ENCODE measurements at regions not wholly inside any gene's neighbourhood (a gene's known extent, or its start where the extent isn't known, plus 50 kb on each side); places are given as distances from the start of the nearest gene placed in this dataset.

DNA sequence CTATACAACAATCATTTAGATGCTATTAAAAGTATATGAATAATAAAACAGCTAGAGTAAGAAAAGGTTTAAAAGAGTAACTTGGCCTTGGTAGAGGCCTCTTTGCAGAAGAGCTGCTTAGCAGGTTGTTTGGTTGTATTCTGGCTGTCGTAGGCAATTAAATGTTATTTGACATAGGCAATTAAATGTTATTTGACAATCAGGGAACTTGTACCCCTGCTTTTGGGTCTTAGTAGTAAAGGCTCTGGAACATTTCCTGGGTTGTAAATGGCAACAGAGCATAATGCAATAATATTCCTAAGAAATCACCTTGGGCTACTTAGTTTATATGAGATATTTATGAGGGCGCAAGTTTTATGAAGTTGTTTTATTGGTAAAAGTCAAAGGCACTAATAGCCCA lies 84.4 kb upstream of the SLC28A3 start:
- DNase-seq (ENCODE audit: insufficient read length, low spot score) (no peak), FAIRE-seq (no peak)
- TF ChIP-seq, protein P1, sequence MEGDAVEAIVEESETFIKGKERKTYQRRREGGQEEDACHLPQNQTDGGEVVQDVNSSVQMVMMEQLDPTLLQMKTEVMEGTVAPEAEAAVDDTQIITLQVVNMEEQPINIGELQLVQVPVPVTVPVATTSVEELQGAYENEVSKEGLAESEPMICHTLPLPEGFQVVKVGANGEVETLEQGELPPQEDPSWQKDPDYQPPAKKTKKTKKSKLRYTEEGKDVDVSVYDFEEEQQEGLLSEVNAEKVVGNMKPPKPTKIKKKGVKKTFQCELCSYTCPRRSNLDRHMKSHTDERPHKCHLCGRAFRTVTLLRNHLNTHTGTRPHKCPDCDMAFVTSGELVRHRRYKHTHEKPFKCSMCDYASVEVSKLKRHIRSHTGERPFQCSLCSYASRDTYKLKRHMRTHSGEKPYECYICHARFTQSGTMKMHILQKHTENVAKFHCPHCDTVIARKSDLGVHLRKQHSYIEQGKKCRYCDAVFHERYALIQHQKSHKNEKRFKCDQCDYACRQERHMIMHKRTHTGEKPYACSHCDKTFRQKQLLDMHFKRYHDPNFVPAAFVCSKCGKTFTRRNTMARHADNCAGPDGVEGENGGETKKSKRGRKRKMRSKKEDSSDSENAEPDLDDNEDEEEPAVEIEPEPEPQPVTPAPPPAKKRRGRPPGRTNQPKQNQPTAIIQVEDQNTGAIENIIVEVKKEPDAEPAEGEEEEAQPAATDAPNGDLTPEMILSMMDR (IDR thresholded peaks at IDR 0.05; ENCODE audit: insufficient read depth, missing control alignments) = no peak

DNA sequence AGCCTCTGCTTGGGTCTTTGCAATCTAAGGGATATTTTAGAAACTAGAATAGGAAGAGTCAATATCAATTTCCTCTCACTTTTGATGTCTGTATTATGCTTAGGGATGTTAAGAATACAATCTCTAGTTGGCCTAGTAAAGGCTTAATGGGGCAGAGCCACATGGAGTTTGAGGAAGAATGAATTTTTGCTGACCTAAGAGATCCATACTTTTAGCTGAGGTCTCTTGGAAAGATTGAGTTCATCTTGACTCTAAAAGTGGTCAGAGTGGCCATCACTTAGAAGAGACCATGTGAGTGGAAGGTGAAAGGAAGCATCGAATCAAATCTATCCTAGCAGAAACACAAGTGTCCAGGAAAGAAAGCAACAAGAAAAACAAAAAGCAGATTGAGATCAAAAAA lies 92.2 kb upstream of the SLC28A3 start:
- FAIRE-seq (no peak), DNase-seq (ENCODE audit: insufficient read length, low spot score) (no peak)
- TF ChIP-seq, protein P1 (IDR thresholded peaks at IDR 0.05; ENCODE audit: insufficient read depth, missing control alignments) = no peak

GRCh38 chr9:84435902-84436301 lies 95.3 kb upstream of the SLC28A3 start:
- no peak for FAIRE-seq
- TF ChIP-seq, protein P1 (IDR thresholded peaks at IDR 0.05; ENCODE audit: insufficient read depth, missing control alignments) = no peak
- no peak for DNase-seq (ENCODE audit: insufficient read length, low spot score)

- DNase-seq (ENCODE audit: insufficient read length, low spot score) (no peak), FAIRE-seq (no peak)
- TF ChIP-seq, protein P1 (IDR thresholded peaks at IDR 0.05; ENCODE audit: insufficient read depth, missing control alignments) = no peak
These were observed 96.0 kb upstream of the SLC28A3 start for GRCh38 chr9:84436386-84437109.

GRCh38 chr9:84438391-84438790 lies 97.8 kb upstream of the SLC28A3 start:
- TF ChIP-seq, protein P1 (IDR thresholded peaks at IDR 0.05; ENCODE audit: insufficient read depth, missing control alignments) = no peak
- DNase-seq (ENCODE audit: insufficient read length, low spot score) (no peak), FAIRE-seq (no peak)

GRCh38 chr9:84439250-84439649 lies 98.7 kb upstream of the SLC28A3 start:
- no peak for DNase-seq (ENCODE audit: insufficient read length, low spot score)

DNA sequence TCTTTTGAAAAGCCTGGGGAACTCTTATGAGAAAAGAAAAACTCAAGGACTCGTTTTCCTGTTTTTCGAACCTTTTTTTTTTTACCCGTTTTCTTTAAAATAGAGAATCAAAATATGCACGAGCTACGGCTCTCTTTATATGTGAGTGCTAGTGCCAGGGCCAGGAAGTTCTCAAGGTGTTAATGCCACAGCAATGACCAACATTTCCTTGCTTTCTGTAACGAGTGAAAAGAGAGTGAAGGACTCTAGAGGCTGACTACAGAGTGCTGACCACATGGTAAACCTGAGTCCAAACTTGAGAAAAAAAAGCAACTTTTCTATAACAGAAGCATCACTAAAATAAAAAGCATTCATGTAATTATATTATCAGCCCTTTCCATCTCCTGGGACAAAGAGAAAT lies 102.2 kb upstream of the SLC28A3 start:
- TF ChIP-seq, protein P1 (IDR thresholded peaks at IDR 0.05; ENCODE audit: insufficient read depth, missing control alignments) = no peak
- no peak for DNase-seq (ENCODE audit: insufficient read length, low spot score)
- no peak for FAIRE-seq

More at GRCh38 chr9:84439250-84439649, 98.7 kb upstream of the SLC28A3 start:
- TF ChIP-seq, protein P1 (IDR thresholded peaks at IDR 0.05; ENCODE audit: insufficient read depth, missing control alignments) = no peak
- no peak for FAIRE-seq
